WTC11 (cell line): ENCODE measurements at regions not wholly inside any gene's neighbourhood (a gene's known extent, or its start where the extent isn't known, plus 50 kb on each side); places are given as distances from the start of the nearest gene placed in this dataset.
"Not testable (repeated sequence)": the region's sequence is repeated elsewhere in the genome, so short reads cannot be mapped to it uniquely, and the experiment has no call there.

ENCODE experiments used
- KAT7 ChIP-seq: sonication (generic); formaldehyde crosslinking; IDR thresholded peaks from 2 replicates; pipeline ENCODE4 v1.8.1; 2023; ENCODE audit warnings: missing genetic modification reagents, mild to moderate bottlenecking, borderline replicate concordance
- MYBL2 ChIP-seq: sonication (generic); formaldehyde crosslinking; IDR thresholded peaks from 2 replicates; pipeline ENCODE4 v1.8.1; 2023; ENCODE audit warnings: mild to moderate bottlenecking, moderate library complexity, missing genetic modification reagents
- TCF7 ChIP-seq: sonication (generic); formaldehyde crosslinking; IDR thresholded peaks from 2 replicates; pipeline ENCODE4 v1.8.0; 2022; ENCODE audit warnings: mild to moderate bottlenecking, low read depth, missing genetic modification reagents, moderate library complexity
- TF ChIP-seq, protein P1 (sequence below): sonication (generic); formaldehyde crosslinking; IDR thresholded peaks from 2 replicates; pipeline ENCODE4 v1.8.0; 2022; ENCODE audit warnings: mild to moderate bottlenecking, missing genetic modification reagents
- TF ChIP-seq, protein P2 (sequence below): sonication (generic); formaldehyde crosslinking; IDR thresholded peaks from 2 replicates; pipeline ENCODE4 v1.8.1; 2022; ENCODE audit warnings: missing genetic modification reagents, borderline replicate concordance
- TF ChIP-seq, protein P3 (sequence below): fragments of 200-600 bp; IDR thresholded peaks from 2 replicates; pipeline ENCODE4 v1.8.0; 2022; ENCODE audit warnings: antibody characterized with exemption

DNA sequence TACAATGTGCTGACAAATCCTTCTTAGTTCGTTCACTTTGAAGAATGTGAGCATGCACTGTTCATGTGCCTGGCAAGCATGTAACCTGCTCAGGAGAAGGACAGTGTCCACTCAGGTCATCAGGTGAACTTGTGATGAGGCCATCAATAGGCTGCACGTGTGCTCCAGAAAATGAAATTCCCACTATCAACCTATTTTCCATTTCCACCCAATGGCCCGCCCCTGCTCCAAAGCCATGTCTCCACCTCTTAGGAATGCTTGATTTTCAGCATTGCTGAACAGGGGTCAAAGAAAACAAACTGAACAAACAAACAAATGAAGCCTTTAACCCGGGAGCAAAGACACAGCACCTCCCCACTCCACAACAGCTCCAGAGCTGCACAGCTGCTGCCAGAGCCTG, 563.2 kb downstream of the TUBA3C start:
- TF ChIP-seq, protein P1, sequence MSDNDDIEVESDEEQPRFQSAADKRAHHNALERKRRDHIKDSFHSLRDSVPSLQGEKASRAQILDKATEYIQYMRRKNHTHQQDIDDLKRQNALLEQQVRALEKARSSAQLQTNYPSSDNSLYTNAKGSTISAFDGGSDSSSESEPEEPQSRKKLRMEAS = not testable (repeated sequence)
- TF ChIP-seq, protein P2, sequence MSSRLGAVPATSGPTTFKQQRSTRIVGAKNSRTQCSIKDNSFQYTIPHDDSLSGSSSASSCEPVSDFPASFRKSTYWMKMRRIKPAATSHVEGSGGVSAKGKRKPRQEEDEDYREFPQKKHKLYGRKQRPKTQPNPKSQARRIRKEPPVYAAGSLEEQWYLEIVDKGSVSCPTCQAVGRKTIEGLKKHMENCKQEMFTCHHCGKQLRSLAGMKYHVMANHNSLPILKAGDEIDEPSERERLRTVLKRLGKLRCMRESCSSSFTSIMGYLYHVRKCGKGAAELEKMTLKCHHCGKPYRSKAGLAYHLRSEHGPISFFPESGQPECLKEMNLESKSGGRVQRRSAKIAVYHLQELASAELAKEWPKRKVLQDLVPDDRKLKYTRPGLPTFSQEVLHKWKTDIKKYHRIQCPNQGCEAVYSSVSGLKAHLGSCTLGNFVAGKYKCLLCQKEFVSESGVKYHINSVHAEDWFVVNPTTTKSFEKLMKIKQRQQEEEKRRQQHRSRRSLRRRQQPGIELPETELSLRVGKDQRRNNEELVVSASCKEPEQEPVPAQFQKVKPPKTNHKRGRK = not testable (repeated sequence)
- TF ChIP-seq, protein P3, sequence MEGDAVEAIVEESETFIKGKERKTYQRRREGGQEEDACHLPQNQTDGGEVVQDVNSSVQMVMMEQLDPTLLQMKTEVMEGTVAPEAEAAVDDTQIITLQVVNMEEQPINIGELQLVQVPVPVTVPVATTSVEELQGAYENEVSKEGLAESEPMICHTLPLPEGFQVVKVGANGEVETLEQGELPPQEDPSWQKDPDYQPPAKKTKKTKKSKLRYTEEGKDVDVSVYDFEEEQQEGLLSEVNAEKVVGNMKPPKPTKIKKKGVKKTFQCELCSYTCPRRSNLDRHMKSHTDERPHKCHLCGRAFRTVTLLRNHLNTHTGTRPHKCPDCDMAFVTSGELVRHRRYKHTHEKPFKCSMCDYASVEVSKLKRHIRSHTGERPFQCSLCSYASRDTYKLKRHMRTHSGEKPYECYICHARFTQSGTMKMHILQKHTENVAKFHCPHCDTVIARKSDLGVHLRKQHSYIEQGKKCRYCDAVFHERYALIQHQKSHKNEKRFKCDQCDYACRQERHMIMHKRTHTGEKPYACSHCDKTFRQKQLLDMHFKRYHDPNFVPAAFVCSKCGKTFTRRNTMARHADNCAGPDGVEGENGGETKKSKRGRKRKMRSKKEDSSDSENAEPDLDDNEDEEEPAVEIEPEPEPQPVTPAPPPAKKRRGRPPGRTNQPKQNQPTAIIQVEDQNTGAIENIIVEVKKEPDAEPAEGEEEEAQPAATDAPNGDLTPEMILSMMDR = not testable (repeated sequence)
- not testable (repeated sequence) for TF ChIP-seq MYBL2, TCF7, KAT7 (CRISPR knock-in tag)
